HUDEP-2 (cell line): ENCODE measurements at regions not wholly inside any gene's neighbourhood (a gene's known extent, or its start where the extent isn't known, plus 50 kb on each side); places are given as distances from the start of the nearest gene placed in this dataset.
"Not testable (repeated sequence)": the region's sequence is repeated elsewhere in the genome, so short reads cannot be mapped to it uniquely, and the experiment has no call there.

Experiments used
- DNase-seq, 76 experiments: peaks; one replicate each; lab custom pipeline; 2025; ENCODE audit not compliant: unreplicated experiment in 76 of 76; lab: John Stamatoyannopoulos, UW

- not testable (repeated sequence) for DNase-seq
Measured at GRCh38 chr1:149157409-149157808, 54.1 kb upstream of the NBPF9 start.

GRCh38 chr1:149158308-149158707 lies 55.0 kb upstream of the NBPF9 start:
- DNase-seq: not testable (repeated sequence)

- not testable (repeated sequence) for DNase-seq
Measured at GRCh38 chr1:149163063-149163444, 59.7 kb upstream of the NBPF9 start.

GRCh38 chr1:149174765-149175164 lies 71.4 kb upstream of the NBPF9 start:
- not testable (repeated sequence) for DNase-seq

GRCh38 chr1:149175812-149176211 lies 72.5 kb upstream of the NBPF9 start:
- DNase-seq: not testable (repeated sequence)

GRCh38 chr1:149176453-149177316 lies 73.3 kb upstream of the NBPF9 start:
- DNase-seq: peak in 4 of 76 experiments; percentile 1 to 58 (median 4)

- not testable (repeated sequence) for DNase-seq
Measured at GRCh38 chr1:149190742-149191141, 87.4 kb upstream of the NBPF9 start.

- DNase-seq: not testable (repeated sequence)
Measured at GRCh38 chr1:149196651-149197050, 93.3 kb upstream of the NBPF9 start.

GRCh38 chr1:149200567-149200966 lies 97.2 kb upstream of the NBPF9 start:
- DNase-seq: not testable (repeated sequence)

GRCh38 chr1:149202283-149202682 lies 98.9 kb upstream of the NBPF9 start:
- DNase-seq: not testable (repeated sequence)

- DNase-seq: not testable (repeated sequence)
Measured at GRCh38 chr1:149204396-149204795, 101.0 kb upstream of the NBPF9 start.

- DNase-seq: not testable (repeated sequence)
Measured at GRCh38 chr1:149208836-149209235, 105.5 kb upstream of the NBPF9 start.

- DNase-seq: not testable (repeated sequence)
Measured at GRCh38 chr1:149211757-149212420, 108.5 kb upstream of the NBPF9 start.

- not testable (repeated sequence) for DNase-seq
Measured at GRCh38 chr1:149212946-149213345, 109.6 kb upstream of the NBPF9 start.

GRCh38 chr1:149213673-149214072 lies 110.3 kb upstream of the NBPF9 start:
- not testable (repeated sequence) for DNase-seq

- DNase-seq: not testable (repeated sequence)
Measured at GRCh38 chr1:149218080-149218988, 115.0 kb upstream of the NBPF9 start.

GRCh38 chr1:149219539-149219938 lies 116.2 kb upstream of the NBPF9 start:
- not testable (repeated sequence) for DNase-seq

GRCh38 chr1:149220463-149221074 lies 117.2 kb upstream of the NBPF9 start:
- not testable (repeated sequence) for DNase-seq

GRCh38 chr1:149227933-149228665 lies 124.7 kb upstream of the NBPF9 start:
- DNase-seq: not testable (repeated sequence)
